Lower lobe of right lung (tissue), 2 donors: ENCODE measurements at regions not wholly inside any gene's neighbourhood (a gene's known extent, or its start where the extent isn't known, plus 50 kb on each side); places are given as distances from the start of the nearest gene placed in this dataset.

Experiments used
- ATAC-seq, 2 donors: fragments of 200-7000 bp; cut with Tn5 transposase; one replicate each; pipeline ENCODE4 v1.9.1; 2020 to 2022; ENCODE audit warnings: mild to moderate bottlenecking in 2 of 2, moderate library complexity in 2 of 2
- DNase-seq: peaks from one replicate; pipeline ENCODE4 v3.0.0-alpha.2; 2020
- H3K27ac ChIP-seq: fragments of 200-600 bp; one replicate; pipeline ENCODE4 v1.8.0; 2022
- H3K27me3 ChIP-seq: fragments of 200-600 bp; one replicate; pipeline ENCODE4 v1.8.0; 2022; ENCODE audit warnings: low read depth
- H3K36me3 ChIP-seq: fragments of 200-600 bp; one replicate; pipeline ENCODE4 v1.8.0; 2022; ENCODE audit warnings: mild to moderate bottlenecking
- H3K4me1 ChIP-seq: fragments of 200-600 bp; one replicate; pipeline ENCODE4 v1.8.0; 2022
- H3K4me3 ChIP-seq: fragments of 200-600 bp; one replicate; pipeline ENCODE4 v1.8.0; 2022; ENCODE audit warnings: mild to moderate bottlenecking
- H3K9me3 ChIP-seq: fragments of 200-600 bp; one replicate; pipeline ENCODE4 v1.8.0; 2022
- CTCF ChIP-seq: fragments of 200-600 bp; IDR thresholded peaks from one replicate; pipeline ENCODE4 v1.8.0; 2022; ENCODE audit warnings: antibody characterized with exemption, mild to moderate bottlenecking
- intact Hi-C: fragments of 100-400 bp; cut with DNase I; formaldehyde crosslinking; loops from one replicate; pipeline ENCODE4 v1.11.0; 2022
- donor health status: DM: no; HTN: yes; CAD: no; lungs with severe emphysema.

DNA sequence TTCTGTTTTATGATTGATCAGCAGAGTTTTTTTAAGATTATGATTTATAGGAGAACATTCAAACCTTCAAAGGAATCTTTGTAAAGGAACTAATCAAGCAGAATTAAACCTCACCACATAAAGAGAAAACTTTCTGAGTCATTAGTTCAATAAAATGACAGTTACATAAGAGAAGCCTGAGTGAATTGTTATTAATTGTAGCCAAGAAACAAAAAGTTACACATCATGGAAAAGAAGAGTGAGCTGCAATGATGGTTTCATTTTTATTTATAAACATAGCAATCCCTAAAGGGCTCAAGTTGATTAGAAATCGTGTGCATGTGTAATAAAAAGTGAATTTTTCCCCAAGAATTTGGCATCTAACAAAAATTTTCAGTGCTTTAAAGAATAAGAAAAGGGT is 731.4 kb downstream of the LTN1 start:
- Histone ChIP-seq H3K4me1 (no peaks in the 10 kb centered on the region), H3K9me3 (no peaks in the 10 kb centered on the region), H3K27me3 (no peaks in the 10 kb centered on the region), H3K36me3 (no peaks in the 10 kb centered on the region), H3K4me3 (no peak overlapping the region), H3K27ac (no peak overlapping the region)
- TF ChIP-seq CTCF = no peak
- ATAC-seq (no peak), DNase-seq (no peak)
- intact Hi-C loops = no loop called here

- Histone ChIP-seq H3K4me1 (no peaks in the 10 kb centered on the region), H3K27ac (no peak overlapping the region), H3K4me3 (no peak overlapping the region), H3K9me3 (no peaks in the 10 kb centered on the region), H3K27me3 (no peaks in the 10 kb centered on the region), H3K36me3 (no peaks in the 10 kb centered on the region)
- intact Hi-C loops = no loop called here
- ATAC-seq = no peak
- no peak for TF ChIP-seq CTCF
- no peak for DNase-seq
These were observed 735.4 kb downstream of the LTN1 start for GRCh38 chr21:28257276-28257675.

DNA sequence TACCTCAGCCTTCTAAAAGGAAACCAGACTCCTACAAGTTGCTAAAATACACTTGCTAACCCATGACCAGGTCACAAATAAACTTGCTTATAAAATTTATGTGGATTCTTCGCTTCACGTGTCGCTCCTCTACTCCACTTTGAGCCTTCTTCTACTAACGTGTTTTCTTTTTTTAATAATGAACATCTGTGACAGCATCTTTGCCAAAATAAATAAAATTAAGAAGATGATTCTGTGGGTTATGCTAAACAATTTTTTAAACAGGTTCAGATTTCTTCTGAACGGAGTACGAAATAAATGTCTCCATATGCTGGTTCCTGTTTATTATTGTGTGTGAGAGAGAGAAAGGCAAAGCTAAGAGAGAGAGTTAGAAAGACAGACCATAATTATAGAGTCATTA is 735.8 kb downstream of the LTN1 start:
- intact Hi-C loops = no loop called here
- H3K4me3 ChIP-seq = no peak overlapping the region

GRCh38 chr21:28256420-28256831 is 736.3 kb downstream of the LTN1 start:
- Histone ChIP-seq H3K36me3 (no peaks in the 10 kb centered on the region), H3K27ac (no peak overlapping the region), H3K4me3 (no peak overlapping the region), H3K4me1 (no peaks in the 10 kb centered on the region), H3K9me3 (no peaks in the 10 kb centered on the region), H3K27me3 (no peaks in the 10 kb centered on the region)
- no peak for ATAC-seq
- no peak for TF ChIP-seq CTCF
- DNase-seq = no peak
- intact Hi-C loops = no loop called here

More for the DNA sequence above, 735.8 kb downstream of the LTN1 start:
- Histone ChIP-seq H3K4me1 (no peaks in the 10 kb centered on the region), H3K36me3 (no peaks in the 10 kb centered on the region), H3K27ac (no peak overlapping the region), H3K9me3 (no peaks in the 10 kb centered on the region), H3K27me3 (no peaks in the 10 kb centered on the region)
- TF ChIP-seq CTCF = no peak
- ATAC-seq (no peak), DNase-seq (no peak)

- H3K4me3 ChIP-seq = no peak overlapping the region
- H3K4me1 ChIP-seq = no peaks in the 10 kb centered on the region
- H3K27ac ChIP-seq = no peak overlapping the region
- ATAC-seq (no peak), DNase-seq (no peak)
- H3K9me3 ChIP-seq = no peaks in the 10 kb centered on the region
- TF ChIP-seq CTCF = no peak
- H3K36me3 ChIP-seq = no peaks in the 10 kb centered on the region
- intact Hi-C loops = no loop called here
- no peaks in the 10 kb centered on the region for H3K27me3 ChIP-seq
These were observed 738.7 kb downstream of the LTN1 start for GRCh38 chr21:28253961-28254360.

DNA sequence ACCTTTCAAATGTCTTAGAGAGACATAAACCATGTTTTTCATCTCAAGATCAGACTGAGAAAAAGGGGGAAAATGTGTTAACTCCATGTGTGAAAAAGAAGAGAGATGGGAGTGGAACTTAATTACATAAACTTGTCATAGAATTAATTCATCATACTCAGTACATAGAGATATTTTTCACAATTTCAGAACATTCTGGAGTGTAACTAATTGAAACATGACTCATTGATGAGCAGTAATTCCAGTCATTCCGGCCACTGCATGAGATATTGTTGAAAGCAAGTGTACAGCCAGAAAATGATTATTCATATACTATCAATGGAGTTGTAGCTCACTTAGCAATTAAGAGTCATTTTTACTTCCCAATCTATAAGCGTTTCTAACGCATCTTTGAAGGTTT is 739.3 kb downstream of the LTN1 start:
- TF ChIP-seq CTCF = no peak
- DNase-seq = no peak
- H3K27me3 ChIP-seq = no peaks in the 10 kb centered on the region
- H3K36me3 ChIP-seq = no peaks in the 10 kb centered on the region
- H3K4me1 ChIP-seq = no peaks in the 10 kb centered on the region
- no peak for ATAC-seq
- intact Hi-C loops = no loop called here
- no peaks in the 10 kb centered on the region for H3K9me3 ChIP-seq
- no peak overlapping the region for H3K4me3 ChIP-seq
- no peak overlapping the region for H3K27ac ChIP-seq
